Transverse colon (tissue), 4 donors: ENCODE measurements at regions not wholly inside any gene's neighbourhood (a gene's known extent, or its start where the extent isn't known, plus 50 kb on each side); places are given as distances from the start of the nearest gene placed in this dataset.

Source experiments
- DNase-seq: peaks from one replicate; pipeline ENCODE4 v3.0.0-alpha.2; 2019
- H3K27ac ChIP-seq, 4 donors: fragments of 200-600 bp; sonication (generic); 2 replicates each; pipeline ENCODE4 v1.5.1; 2016 to 2018; ENCODE audit warnings: inconsistent platforms in 4 of 4
- H3K27me3 ChIP-seq: fragments of 200-600 bp; sonication (generic); 2 replicates; pipeline ENCODE4 v1.5.1; 2017; ENCODE audit warnings: inconsistent platforms
- H3K36me3 ChIP-seq, 4 donors: fragments of 200-600 bp; sonication (generic); 2 replicates each; pipeline ENCODE4 v1.5.1; 2017 to 2019; ENCODE audit warnings: inconsistent platforms in 4 of 4
- H3K4me1 ChIP-seq, 4 donors: fragments of 200-600 bp; sonication (generic); 2 replicates each; pipeline ENCODE4 v1.5.1; 2017 to 2020; ENCODE audit warnings: inconsistent platforms in 4 of 4
- H3K4me3 ChIP-seq, 4 donors: fragments of 200-600 bp; sonication (generic); 1 replicate in 1 of 4; 2 replicates in 3 of 4; pipeline versions ENCODE4 v1.5.1 to v1.6.1; 2017 to 2019; ENCODE audit warnings: inconsistent platforms in 4 of 4
- H3K9me3 ChIP-seq, 2 donors: fragments of 200-600 bp; sonication (generic); 2 replicates each; pipeline ENCODE4 v1.5.1; 2017 to 2019; ENCODE audit warnings: inconsistent platforms in 2 of 2
- CTCF ChIP-seq, 5 experiments: fragments of 200-600 bp in 3 of 5; fragments of 450-650 bp in 2 of 5; sonication (generic) in 3 of 5; IDR thresholded peaks; 1 replicate in 2 of 5; 2 replicates in 3 of 5; pipeline ENCODE4 v1.5.1; 2016 to 2017; ENCODE audit warnings: antibody characterized with exemption in 5 of 5, inconsistent platforms in 3 of 5, mild to moderate bottlenecking in 2 of 5, moderate library complexity in 1 of 5
- EP300 ChIP-seq: sonication (generic); formaldehyde crosslinking; IDR thresholded peaks from one replicate; pipeline ENCODE4 v1.6.1; 2017; ENCODE audit warnings: antibody characterized with exemption, low read depth
- POLR2A ChIP-seq: fragments of 450-650 bp; IDR thresholded peaks from one replicate; pipeline ENCODE4 v1.6.1; 2016; ENCODE audit warnings: antibody characterized with exemption, mild to moderate bottlenecking, moderate library complexity
- POLR2AphosphoS5 ChIP-seq, 3 donors: sonication (generic); formaldehyde crosslinking; IDR thresholded peaks; one replicate each; pipeline ENCODE4 v1.6.1; 2016; ENCODE audit warnings: antibody characterized with exemption in 3 of 3
- WGBS, 2 donors: methylation state at CpG; one replicate each; pipeline ENCODE4 v1.1.5; 2018; ENCODE audit warnings: low coverage in 1 of 2; 5-methylcytosine and 5-hydroxymethylcytosine counted together
- in situ Hi-C, 4 donors: fragments of 200-750 bp; cut with MboI; loops; one replicate each; pipeline versions ENCODE4 v1.15.0 to v1.15.1; 2017; ENCODE audit warnings: low sequenced_read_pairs in 3 of 4, low pct_ligation_motif_present in 1 of 4, low pct_unique_long_range_greater_than_20kb in 1 of 4
- intact Hi-C: fragments of 100-400 bp; cut with DNase I; formaldehyde crosslinking; loops from one replicate; pipeline ENCODE4 v1.15.1; 2023; ENCODE audit warnings: low total_unique reads

DNA sequence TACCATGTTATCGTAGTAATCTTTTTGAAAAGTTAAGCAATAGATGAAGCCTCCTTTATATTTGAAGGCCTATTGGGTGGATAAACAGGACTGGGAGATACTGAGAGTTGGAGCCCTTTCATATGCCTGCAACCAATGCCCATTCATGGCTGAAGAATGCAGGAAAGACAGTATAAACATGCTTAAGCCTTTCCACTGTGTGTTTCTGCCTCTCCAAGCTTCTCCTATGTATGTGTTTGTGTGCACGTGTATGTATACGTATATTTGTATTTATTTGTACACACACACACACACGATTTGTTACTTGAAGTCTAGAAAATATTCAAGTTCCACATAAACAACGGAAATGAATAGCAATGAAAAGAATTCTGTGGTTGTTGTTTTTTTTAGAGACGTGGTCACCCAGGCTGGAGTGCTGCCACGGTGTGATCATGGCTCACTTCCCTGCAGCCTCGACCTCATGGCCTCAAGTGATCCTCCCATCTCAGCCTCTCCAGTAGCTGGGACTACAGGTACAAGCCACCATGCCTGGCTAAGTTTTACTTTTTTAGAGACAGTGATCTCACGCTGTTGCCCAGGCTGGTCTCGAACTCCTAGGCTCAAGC is 1453.5 kb downstream of the AACS start:
- Histone ChIP-seq H3K27ac (no peak overlapping the region), H3K9me3 (peaks cover 0 to 4% of the 10 kb centered on the region in 2 donors), H3K4me3 (no peak overlapping the region), H3K36me3 (no peaks in the 10 kb centered on the region), H3K27me3 (no peaks in the 10 kb centered on the region), H3K4me1 (no peaks in the 10 kb centered on the region)
- no peak for DNase-seq
- in situ Hi-C loops (no loop called here), intact Hi-C loops (no loop called here)
- TF ChIP-seq POLR2A = no peak
- TF ChIP-seq EP300 = no peak
- no peak for TF ChIP-seq CTCF (IDR thresholded peaks at IDR 0.05)
- TF ChIP-seq POLR2AphosphoS5 (IDR thresholded peaks at IDR 0.05) = no peak
- 70 to 71% methylated on average over 6 to 10 of the region's 10 CpGs for WGBS, 2 donors

DNA sequence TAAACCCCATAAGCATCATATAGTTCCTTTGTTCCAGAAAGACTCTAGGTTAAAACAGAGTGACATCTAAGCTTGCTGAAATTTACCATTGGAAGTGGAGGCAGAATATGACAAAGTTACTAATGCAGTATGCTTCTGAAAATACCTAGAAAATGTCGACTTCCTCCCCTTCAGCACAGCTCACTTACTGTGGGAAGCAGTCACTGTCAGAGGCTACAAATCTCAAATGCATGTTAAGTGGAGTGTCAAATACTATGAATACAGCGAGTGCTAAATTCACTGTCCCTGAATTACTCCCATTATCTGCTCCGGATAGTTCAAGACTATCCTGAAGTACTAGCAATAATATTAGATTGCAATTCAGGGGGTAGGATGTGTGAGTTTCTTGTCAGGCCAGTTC is 1454.6 kb downstream of the AACS start:
- H3K36me3 ChIP-seq = no peaks in the 10 kb centered on the region
- no peak for TF ChIP-seq POLR2A
- TF ChIP-seq POLR2AphosphoS5 (IDR thresholded peaks at IDR 0.05) = no peak
- no peak for TF ChIP-seq EP300
- TF ChIP-seq CTCF (IDR thresholded peaks at IDR 0.05) = no peak
- H3K27me3 ChIP-seq = no peaks in the 10 kb centered on the region
- intact Hi-C loops = no loop called here
- WGBS, 2 donors = 79 to 86% methylated on average over 3 of the region's 3 CpGs
- peaks cover 0 to 4% of the 10 kb centered on the region in 2 donors for H3K9me3 ChIP-seq
- in situ Hi-C loops = no loop called here
- H3K27ac ChIP-seq = no peak overlapping the region
- no peak overlapping the region for H3K4me3 ChIP-seq
- H3K4me1 ChIP-seq = no peaks in the 10 kb centered on the region
- no peak for DNase-seq

DNA sequence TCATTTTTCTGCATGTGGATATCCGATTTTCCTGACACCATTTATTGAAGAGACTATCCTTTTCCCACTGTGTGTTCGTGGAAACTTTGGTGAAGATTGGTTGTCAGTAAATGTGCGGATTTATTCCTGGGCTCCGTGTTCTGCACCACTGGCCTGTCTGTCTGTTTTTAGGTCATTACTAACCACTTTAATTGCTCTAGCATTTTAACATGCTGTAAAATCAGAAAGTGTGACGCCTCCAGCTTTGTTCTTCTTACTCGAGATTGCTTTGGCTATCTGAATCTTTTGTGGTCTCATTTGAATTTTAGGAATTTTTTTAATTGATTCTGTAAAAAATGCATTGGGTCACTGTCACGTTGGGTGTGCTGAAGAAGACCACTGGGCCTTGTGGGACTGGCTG is 1458.7 kb downstream of the AACS start:
- intact Hi-C loops = no loop called here

GRCh38 chr12:126534495-126534894 is 1469.3 kb downstream of the AACS start:
- Histone ChIP-seq H3K4me3 (no peak overlapping the region), H3K36me3 (no peaks in the 10 kb centered on the region), H3K27ac (no peak overlapping the region), H3K27me3 (no peaks in the 10 kb centered on the region), H3K9me3 (no peaks in the 10 kb centered on the region), H3K4me1 (no peaks in the 10 kb centered on the region)
- TF ChIP-seq POLR2AphosphoS5 (IDR thresholded peaks at IDR 0.05) (no peak), CTCF (IDR thresholded peaks at IDR 0.05) (no peak), POLR2A (no peak), EP300 (no peak)
- no peak for DNase-seq
- WGBS, 2 donors = 20 to 48% methylated on average over 1 to 2 of the region's 2 CpGs
- intact Hi-C loops (loop anchor here (10.0 kb wide), 1 partner anchor 1540 kb away; no protein-coding TSS in a partner anchor), in situ Hi-C loops (no loop called here)

More for the DNA sequence above, 1458.7 kb downstream of the AACS start:
- no peaks in the 10 kb centered on the region for H3K36me3 ChIP-seq
- in situ Hi-C loops = no loop called here
- no peak for DNase-seq
- no peaks in the 10 kb centered on the region for H3K27me3 ChIP-seq
- H3K27ac ChIP-seq = no peak overlapping the region
- no peaks in the 10 kb centered on the region for H3K9me3 ChIP-seq
- WGBS, 2 donors = 70 to 73% methylated on average over 7 of the region's 7 CpGs
- no peak overlapping the region for H3K4me3 ChIP-seq
- TF ChIP-seq POLR2A = no peak
- TF ChIP-seq CTCF (IDR thresholded peaks at IDR 0.05) = no peak
- no peak for TF ChIP-seq POLR2AphosphoS5 (IDR thresholded peaks at IDR 0.05)
- H3K4me1 ChIP-seq = no peaks in the 10 kb centered on the region
